Transverse colon (tissue), 4 donors: ENCODE measurements at regions not wholly inside any gene's neighbourhood (a gene's known extent, or its start where the extent isn't known, plus 50 kb on each side); places are given as distances from the start of the nearest gene placed in this dataset.

Source experiments
- DNase-seq: peaks from one replicate; pipeline ENCODE4 v3.0.0-alpha.2; 2019
- H3K27ac ChIP-seq, 4 donors: fragments of 200-600 bp; sonication (generic); 2 replicates each; pipeline ENCODE4 v1.5.1; 2016 to 2018; ENCODE audit warnings: inconsistent platforms in 4 of 4
- H3K27me3 ChIP-seq: fragments of 200-600 bp; sonication (generic); 2 replicates; pipeline ENCODE4 v1.5.1; 2017; ENCODE audit warnings: inconsistent platforms
- H3K36me3 ChIP-seq, 4 donors: fragments of 200-600 bp; sonication (generic); 2 replicates each; pipeline ENCODE4 v1.5.1; 2017 to 2019; ENCODE audit warnings: inconsistent platforms in 4 of 4
- H3K4me1 ChIP-seq, 4 donors: fragments of 200-600 bp; sonication (generic); 2 replicates each; pipeline ENCODE4 v1.5.1; 2017 to 2020; ENCODE audit warnings: inconsistent platforms in 4 of 4
- H3K4me3 ChIP-seq, 4 donors: fragments of 200-600 bp; sonication (generic); 1 replicate in 1 of 4; 2 replicates in 3 of 4; pipeline versions ENCODE4 v1.5.1 to v1.6.1; 2017 to 2019; ENCODE audit warnings: inconsistent platforms in 4 of 4
- H3K9me3 ChIP-seq, 2 donors: fragments of 200-600 bp; sonication (generic); 2 replicates each; pipeline ENCODE4 v1.5.1; 2017 to 2019; ENCODE audit warnings: inconsistent platforms in 2 of 2
- EP300 ChIP-seq: sonication (generic); formaldehyde crosslinking; IDR thresholded peaks from one replicate; pipeline ENCODE4 v1.6.1; 2017; ENCODE audit warnings: antibody characterized with exemption, low read depth
- POLR2A ChIP-seq: fragments of 450-650 bp; IDR thresholded peaks from one replicate; pipeline ENCODE4 v1.6.1; 2016; ENCODE audit warnings: antibody characterized with exemption, mild to moderate bottlenecking, moderate library complexity
- POLR2AphosphoS5 ChIP-seq, 3 donors: sonication (generic); formaldehyde crosslinking; IDR thresholded peaks; one replicate each; pipeline ENCODE4 v1.6.1; 2016; ENCODE audit warnings: antibody characterized with exemption in 3 of 3
- WGBS, 2 donors: methylation state at CpG; one replicate each; pipeline ENCODE4 v1.1.5; 2018; ENCODE audit warnings: low coverage in 1 of 2; 5-methylcytosine and 5-hydroxymethylcytosine counted together
- in situ Hi-C, 4 donors: fragments of 200-750 bp; cut with MboI; loops; one replicate each; pipeline versions ENCODE4 v1.15.0 to v1.15.1; 2017; ENCODE audit warnings: low sequenced_read_pairs in 3 of 4, low pct_ligation_motif_present in 1 of 4, low pct_unique_long_range_greater_than_20kb in 1 of 4
- intact Hi-C: fragments of 100-400 bp; cut with DNase I; formaldehyde crosslinking; loops from one replicate; pipeline ENCODE4 v1.15.1; 2023; ENCODE audit warnings: low total_unique reads
- TF ChIP-seq, protein P1 (sequence below), 5 experiments: fragments of 200-600 bp in 3 of 5; fragments of 450-650 bp in 2 of 5; sonication (generic) in 3 of 5; IDR thresholded peaks; 1 replicate in 2 of 5; 2 replicates in 3 of 5; pipeline ENCODE4 v1.5.1; 2016 to 2017; ENCODE audit warnings: antibody characterized with exemption in 5 of 5, inconsistent platforms in 3 of 5, mild to moderate bottlenecking in 2 of 5, moderate library complexity in 1 of 5

DNA sequence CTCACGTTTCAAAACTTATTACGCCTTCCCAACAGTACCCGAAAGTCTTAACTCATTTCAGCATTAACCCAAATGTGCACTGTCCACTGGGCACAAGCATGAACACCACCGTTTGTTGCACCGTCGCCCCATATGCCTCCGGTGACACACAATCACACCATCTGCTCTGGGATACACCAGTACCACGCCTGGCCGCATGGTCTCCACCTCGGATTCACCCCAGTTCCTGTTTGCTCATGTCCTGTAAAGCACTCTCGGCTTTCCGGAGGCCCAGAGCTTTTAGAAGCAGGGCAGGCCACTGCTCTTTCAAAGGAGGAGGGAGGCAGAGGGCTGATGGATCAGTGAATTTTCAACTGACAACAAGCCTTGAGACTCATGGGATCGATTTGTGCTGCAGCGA, 1570.0 kb upstream of the DEFB115 start:
- Histone ChIP-seq H3K4me3 (no peak overlapping the region), H3K4me1 (no peaks in the 10 kb centered on the region), H3K27ac (no peak overlapping the region), H3K9me3 (peaks cover 0 to 2% of the 10 kb centered on the region in 2 donors), H3K27me3 (no peaks in the 10 kb centered on the region), H3K36me3 (no peaks in the 10 kb centered on the region)
- WGBS, 2 donors = 66 to 79% methylated on average over 3 to 14 of the region's 14 CpGs
- intact Hi-C loops = no loop called here
- in situ Hi-C loops = no loop called here
- no peak for TF ChIP-seq POLR2A
- no peak for TF ChIP-seq POLR2AphosphoS5 (IDR thresholded peaks at IDR 0.05)
- TF ChIP-seq EP300 = no peak
- TF ChIP-seq, protein P1, sequence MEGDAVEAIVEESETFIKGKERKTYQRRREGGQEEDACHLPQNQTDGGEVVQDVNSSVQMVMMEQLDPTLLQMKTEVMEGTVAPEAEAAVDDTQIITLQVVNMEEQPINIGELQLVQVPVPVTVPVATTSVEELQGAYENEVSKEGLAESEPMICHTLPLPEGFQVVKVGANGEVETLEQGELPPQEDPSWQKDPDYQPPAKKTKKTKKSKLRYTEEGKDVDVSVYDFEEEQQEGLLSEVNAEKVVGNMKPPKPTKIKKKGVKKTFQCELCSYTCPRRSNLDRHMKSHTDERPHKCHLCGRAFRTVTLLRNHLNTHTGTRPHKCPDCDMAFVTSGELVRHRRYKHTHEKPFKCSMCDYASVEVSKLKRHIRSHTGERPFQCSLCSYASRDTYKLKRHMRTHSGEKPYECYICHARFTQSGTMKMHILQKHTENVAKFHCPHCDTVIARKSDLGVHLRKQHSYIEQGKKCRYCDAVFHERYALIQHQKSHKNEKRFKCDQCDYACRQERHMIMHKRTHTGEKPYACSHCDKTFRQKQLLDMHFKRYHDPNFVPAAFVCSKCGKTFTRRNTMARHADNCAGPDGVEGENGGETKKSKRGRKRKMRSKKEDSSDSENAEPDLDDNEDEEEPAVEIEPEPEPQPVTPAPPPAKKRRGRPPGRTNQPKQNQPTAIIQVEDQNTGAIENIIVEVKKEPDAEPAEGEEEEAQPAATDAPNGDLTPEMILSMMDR (IDR thresholded peaks at IDR 0.05) = no peak
- DNase-seq = no peak

DNA sequence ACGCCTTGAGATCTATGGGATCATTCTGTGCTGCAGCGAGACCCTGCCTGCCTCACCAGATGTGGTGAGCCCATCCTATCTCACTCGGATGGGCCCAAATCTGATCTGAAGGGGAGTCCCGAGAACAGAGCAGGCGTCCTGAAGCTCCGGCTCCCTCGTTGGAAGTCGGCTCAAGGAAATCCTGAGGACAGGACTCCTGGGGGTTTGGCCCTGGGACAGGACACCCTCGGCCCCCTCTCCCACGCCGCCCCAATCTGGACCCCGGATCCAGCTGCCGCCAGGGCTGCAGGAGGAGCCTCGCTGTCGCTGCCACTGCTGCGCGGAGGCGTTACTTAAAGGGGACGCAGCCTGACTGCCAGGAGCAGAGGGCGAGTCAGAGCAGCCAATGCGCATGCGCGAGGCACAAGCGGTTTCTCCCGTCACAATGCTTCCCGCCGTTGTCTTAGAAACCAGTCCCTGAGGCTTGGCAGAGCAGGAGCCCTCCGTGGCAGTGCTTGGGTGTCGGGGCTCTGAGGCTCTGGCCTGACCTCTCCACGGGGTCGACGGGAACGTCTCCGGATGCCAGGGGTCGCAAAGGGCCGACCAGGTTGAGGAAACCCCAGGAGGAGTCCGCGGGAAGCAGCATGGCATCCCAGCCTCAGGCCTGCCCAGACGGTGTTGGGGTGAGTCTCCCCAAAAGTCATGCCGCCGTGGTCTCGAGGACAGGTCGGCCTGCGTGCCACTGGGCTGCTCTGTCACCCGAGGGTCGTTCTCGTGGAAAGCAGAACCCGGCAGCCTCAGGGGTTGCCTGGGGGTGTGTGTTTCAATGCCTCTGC, 1567.8 kb upstream of the DEFB115 start:
- no peak for TF ChIP-seq POLR2AphosphoS5 (IDR thresholded peaks at IDR 0.05)
- no peak for TF ChIP-seq EP300
- DNase-seq = no peak
- Histone ChIP-seq H3K4me3 (peak overlapping the region in 1 of 4 donors; percentile 23), H3K27me3 (no peaks in the 10 kb centered on the region), H3K27ac (no peak overlapping the region), H3K4me1 (no peaks in the 10 kb centered on the region), H3K36me3 (no peaks in the 10 kb centered on the region), H3K9me3 (peaks cover 0 to 2% of the 10 kb centered on the region in 2 donors)
- intact Hi-C loops = no loop called here
- 78 to 84% methylated on average over 5 to 47 of the region's 48 CpGs for WGBS, 2 donors
- in situ Hi-C loops = no loop called here

DNA sequence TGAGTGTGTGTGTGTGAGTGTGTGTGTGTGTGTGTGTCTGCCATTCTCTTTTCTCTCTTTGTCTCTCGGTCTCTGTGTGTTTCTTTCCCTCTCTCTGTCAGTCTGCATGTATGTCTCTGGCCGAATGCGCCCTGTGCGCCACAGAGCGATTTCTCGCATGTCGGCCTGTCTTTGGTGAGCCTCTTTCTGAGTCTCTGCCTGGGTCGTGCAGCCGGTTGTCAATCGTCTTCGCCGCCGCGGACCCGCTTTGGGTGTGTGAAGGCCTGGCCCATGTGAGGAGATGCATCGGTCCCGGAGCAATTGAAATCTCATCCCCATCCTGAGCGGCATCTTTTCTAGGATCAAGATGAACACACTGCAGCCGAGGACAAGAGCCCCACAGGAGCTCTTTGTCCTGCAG, 1567.2 kb upstream of the DEFB115 start:
- peaks cover 0 to 2% of the 10 kb centered on the region in 2 donors for H3K9me3 ChIP-seq
- no peak for DNase-seq
- WGBS, 2 donors = 98% methylated on average over 18 of the region's 19 CpGs; no CpG with 5 or more reads in 1 of the 2 donors
- intact Hi-C loops = no loop called here
- in situ Hi-C loops = no loop called here
- no peaks in the 10 kb centered on the region for H3K36me3 ChIP-seq
- no peaks in the 10 kb centered on the region for H3K4me1 ChIP-seq
- no peak overlapping the region for H3K4me3 ChIP-seq
- H3K27ac ChIP-seq = no peak overlapping the region
- TF ChIP-seq POLR2AphosphoS5 (IDR thresholded peaks at IDR 0.05) (no peak), POLR2A (no peak), EP300 (no peak)
- TF ChIP-seq, protein P1 (IDR thresholded peaks at IDR 0.05) = no peak
- H3K27me3 ChIP-seq = no peaks in the 10 kb centered on the region

DNA sequence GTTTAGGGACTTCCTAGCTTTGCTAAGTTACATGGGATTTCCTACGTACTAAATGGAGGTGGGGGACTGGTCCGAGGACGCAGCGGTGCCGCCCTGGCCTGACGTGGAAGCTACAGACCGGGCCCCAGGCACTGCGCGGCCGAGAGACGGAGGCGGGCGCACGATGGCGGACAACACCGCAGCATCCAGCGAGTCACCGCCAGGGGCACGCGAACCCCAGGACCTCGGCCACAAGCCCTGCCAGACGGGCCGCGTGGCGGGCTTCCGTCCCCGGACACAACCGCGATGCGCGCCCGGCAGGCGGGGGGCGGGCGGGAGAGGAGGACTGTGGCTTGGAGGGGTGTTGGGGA, 1516.9 kb upstream of the DEFB115 start:
- Histone ChIP-seq H3K27me3 (peaks cover 28% of the 10 kb centered on the region), H3K36me3 (no peaks in the 10 kb centered on the region), H3K4me1 (no peaks in the 10 kb centered on the region), H3K4me3 (no peak overlapping the region), H3K9me3 (peaks cover 11 to 39% of the 10 kb centered on the region in 2 donors), H3K27ac (no peak overlapping the region)
- intact Hi-C loops = no loop called here
- no peak for DNase-seq
- in situ Hi-C loops = no loop called here
- WGBS, 2 donors = 81% methylated on average over 35 of the region's 35 CpGs; no CpG with 5 or more reads in 1 of the 2 donors
- TF ChIP-seq POLR2AphosphoS5 (IDR thresholded peaks at IDR 0.05) (no peak), POLR2A (no peak), EP300 (no peak)
- TF ChIP-seq, protein P1 (IDR thresholded peaks at IDR 0.05) = no peak
